GM12872 (cell line): ENCODE measurements at regions not wholly inside any gene's neighbourhood (a gene's known extent, or its start where the extent isn't known, plus 50 kb on each side); places are given as distances from the start of the nearest gene placed in this dataset.

Experiments
- CTCF ChIP-seq: IDR thresholded peaks from 3 replicates; pipeline ENCODE4 v1.5.1; 2011; ENCODE audit warnings: low read depth, mild to moderate bottlenecking, low read length, moderate library complexity; ENCODE audit not compliant: insufficient read depth

DNA sequence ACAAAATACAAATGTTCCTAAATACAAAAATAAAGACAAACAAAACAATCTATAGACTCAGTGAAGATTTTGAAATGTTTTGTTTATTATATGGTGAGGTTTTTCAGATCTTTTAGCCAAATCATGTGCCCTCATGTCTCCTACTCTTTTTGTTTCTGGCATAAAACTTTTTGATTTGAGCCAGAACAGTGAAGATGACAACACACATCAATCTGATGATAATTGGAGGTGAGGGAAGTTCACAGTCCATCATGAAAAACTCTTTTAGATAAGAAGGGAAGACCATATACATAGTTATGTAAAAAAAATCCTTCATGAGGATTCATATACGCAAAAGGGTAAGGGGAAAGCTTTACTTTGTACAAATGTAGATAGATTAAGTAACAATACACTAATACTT, 75.1 kb upstream of the OSBPL11 start:
- no peak for TF ChIP-seq CTCF

DNA sequence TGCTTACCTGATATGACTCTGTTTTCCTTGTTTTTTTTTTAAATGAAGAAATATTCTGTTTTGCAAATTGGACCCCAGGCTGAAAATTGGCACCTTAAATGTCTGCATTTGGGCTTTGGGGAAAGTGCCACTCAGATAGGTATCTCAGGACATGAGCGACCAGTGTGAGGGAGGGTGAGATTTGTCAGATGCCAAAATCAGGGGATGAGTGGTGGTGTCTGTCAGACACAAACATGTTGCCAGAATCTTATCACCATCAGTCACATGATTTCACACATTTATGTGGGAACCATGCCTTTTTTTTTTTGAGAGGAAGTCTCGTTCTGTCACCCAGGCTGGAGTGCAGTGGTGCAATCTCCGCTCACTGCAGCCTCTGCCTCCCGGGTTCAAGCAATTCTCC, 75.6 kb upstream of the OSBPL11 start:
- TF ChIP-seq CTCF, result no peak

GRCh38 chr3:125671461-125672243, 76.4 kb upstream of the OSBPL11 start:
- no peak for TF ChIP-seq CTCF

DNA sequence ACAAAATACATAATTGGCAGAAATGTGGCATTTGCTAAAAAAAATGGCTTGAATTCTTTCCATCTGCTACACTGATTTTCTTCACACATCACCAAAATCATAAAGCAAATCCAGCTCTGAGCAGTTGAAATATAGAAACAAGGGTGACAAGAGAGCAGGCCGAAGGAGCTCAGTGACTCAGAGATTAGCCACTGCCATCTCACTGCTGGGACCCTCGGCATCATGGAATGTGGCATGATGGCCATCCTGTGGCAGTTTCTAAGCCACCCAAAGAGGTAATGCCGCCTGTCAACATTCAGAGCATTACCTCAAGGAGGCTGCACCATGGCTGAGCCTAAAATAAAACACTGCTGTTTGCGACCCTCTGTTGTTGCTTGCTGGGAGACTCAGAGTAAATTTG, 80.5 kb upstream of the OSBPL11 start:
- TF ChIP-seq CTCF, result no peak

DNA sequence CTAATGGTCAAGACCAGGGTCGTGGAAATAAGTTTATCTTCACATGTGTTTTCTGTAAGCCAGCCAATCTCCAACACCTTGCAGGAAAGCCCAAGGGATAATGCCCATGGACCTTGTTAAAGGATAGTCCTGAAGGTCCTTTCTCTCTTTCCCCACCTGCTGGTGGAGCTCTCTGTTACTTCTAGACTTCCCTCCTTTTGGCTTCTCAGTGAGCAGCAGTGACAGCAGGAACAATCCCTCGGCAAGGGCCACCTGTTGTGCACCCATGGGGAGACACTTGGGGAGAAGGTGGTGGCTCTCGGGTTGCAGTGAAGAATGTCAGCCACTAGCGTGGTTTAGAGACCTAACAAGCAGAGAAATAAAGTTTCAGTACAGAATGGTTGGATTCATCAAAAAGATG, 84.0 kb upstream of the OSBPL11 start:
- TF ChIP-seq CTCF, result no peak

DNA sequence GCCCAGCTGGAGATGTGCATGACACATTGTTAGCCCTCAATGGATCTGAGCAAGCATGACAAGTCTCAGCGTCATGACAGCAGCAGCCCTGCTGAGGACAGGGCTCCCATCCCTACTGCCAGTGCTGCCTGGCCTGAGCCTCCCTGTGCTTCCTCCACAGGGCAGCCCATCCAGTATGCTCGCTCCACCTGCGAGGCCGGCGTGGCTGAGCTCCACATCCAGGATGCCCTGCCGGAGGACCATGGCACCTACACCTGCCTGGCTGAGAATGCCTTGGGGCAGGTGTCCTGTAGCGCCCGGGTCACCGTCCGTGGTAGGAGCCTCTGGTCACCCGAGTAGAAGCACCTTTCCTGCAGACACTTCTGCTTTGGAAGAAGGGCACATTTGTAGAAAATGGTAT, 85.8 kb upstream of the OSBPL11 start:
- TF ChIP-seq CTCF, result no peak

DNA sequence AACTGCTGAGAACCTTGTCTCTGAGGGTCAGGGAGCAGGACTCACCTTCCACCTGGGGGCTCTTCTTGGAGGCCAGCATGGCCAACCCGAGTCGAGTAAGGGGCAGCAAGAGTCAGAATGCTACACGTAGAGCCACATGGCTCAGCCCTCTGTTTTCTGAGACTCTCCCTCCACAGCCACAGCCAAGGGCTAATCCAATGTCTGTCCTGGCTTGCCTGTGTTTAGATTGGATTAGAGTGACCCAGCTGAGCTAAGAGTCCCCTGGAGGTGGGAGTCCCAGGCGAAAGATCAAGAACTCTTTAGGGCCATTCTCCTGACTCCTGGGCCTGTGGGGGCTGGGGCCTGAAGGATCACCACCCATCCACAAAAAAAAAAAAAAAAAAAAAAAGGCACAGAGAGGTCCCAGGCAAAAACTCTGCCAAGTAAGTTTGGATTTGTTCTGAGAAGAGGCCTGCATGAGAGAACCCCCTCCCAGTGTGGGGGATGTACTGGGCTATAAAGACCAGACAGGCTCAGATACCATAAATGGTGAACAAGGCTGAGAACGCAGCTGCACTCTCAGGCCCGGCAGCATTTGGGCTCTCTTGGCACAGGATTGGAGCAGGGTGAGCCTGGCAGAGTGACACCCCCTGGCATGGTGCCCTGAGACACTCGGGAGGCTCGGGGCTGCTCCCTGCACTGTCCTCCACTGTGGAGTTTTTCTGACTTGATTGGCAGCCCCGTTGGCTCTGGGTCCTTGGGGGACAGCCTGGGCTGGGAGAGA, 88.0 kb upstream of the OSBPL11 start:
- no peak for TF ChIP-seq CTCF
